Progenitor cell of endocrine pancreas (in vitro differentiated cells): ENCODE measurements at regions not wholly inside any gene's neighbourhood (a gene's known extent, or its start where the extent isn't known, plus 50 kb on each side); places are given as distances from the start of the nearest gene placed in this dataset.

Experiments
- DNase-seq: peaks from one replicate; pipeline ENCODE4 v3.0.0; 2021; ENCODE audit warnings: low spot score; ENCODE audit not compliant: unreplicated experiment
- H3K27ac Mint-ChIP-seq: 2 replicates; pipeline ENCODE4 v1.8.0; 2021; ENCODE audit warnings: mild to moderate bottlenecking, moderate library complexity, mixed read lengths
- H3K27me3 Mint-ChIP-seq: 2 replicates; pipeline ENCODE4 v1.8.0; 2021; ENCODE audit warnings: mixed read lengths
- H3K36me3 Mint-ChIP-seq: 2 replicates; pipeline ENCODE4 v1.8.0; 2022; ENCODE audit warnings: mixed read lengths; ENCODE audit not compliant: insufficient read depth
- H3K4me1 Mint-ChIP-seq: 2 replicates; pipeline ENCODE4 v1.8.0; 2021; ENCODE audit warnings: low read depth, mixed read lengths
- H3K4me3 Mint-ChIP-seq: 2 replicates; pipeline ENCODE4 v1.8.0; 2021; ENCODE audit warnings: low read depth, mild to moderate bottlenecking, moderate library complexity, mixed read lengths
- H3K9me3 Mint-ChIP-seq: 2 replicates; pipeline ENCODE4 v1.8.0; 2021; ENCODE audit warnings: low read depth, mixed read lengths
- CTCF ChIP-seq: fragments of 200-600 bp; sonication (generic); IDR thresholded peaks from one replicate; pipeline ENCODE4 v1.5.0; 2021; ENCODE audit warnings: antibody characterized with exemption, mild to moderate bottlenecking; ENCODE audit not compliant: unreplicated experiment

- H3K4me3 Mint-ChIP-seq: no peak overlapping the region
- peaks cover 9% of the 10 kb centered on the region for H3K4me1 Mint-ChIP-seq
- H3K27me3 Mint-ChIP-seq: no peaks in the 10 kb centered on the region
- DNase-seq: no peak
- H3K9me3 Mint-ChIP-seq: no peaks in the 10 kb centered on the region
- no peak for TF ChIP-seq CTCF
- H3K27ac Mint-ChIP-seq: no peak overlapping the region
- H3K36me3 Mint-ChIP-seq: peaks cover 3% of the 10 kb centered on the region
These were observed 175.4 kb downstream of the SEC14L1 start for GRCh38 chr17:77316191-77316641.

- no peak for TF ChIP-seq CTCF
- H3K4me1 Mint-ChIP-seq: peaks cover 9% of the 10 kb centered on the region
- H3K4me3 Mint-ChIP-seq: no peak overlapping the region
- no peaks in the 10 kb centered on the region for H3K9me3 Mint-ChIP-seq
- H3K36me3 Mint-ChIP-seq: no peaks in the 10 kb centered on the region
- DNase-seq: no peak
- H3K27me3 Mint-ChIP-seq: no peaks in the 10 kb centered on the region
- no peak overlapping the region for H3K27ac Mint-ChIP-seq
These were observed 175.9 kb downstream of the SEC14L1 start for GRCh38 chr17:77316651-77317050.

GRCh38 chr17:77317091-77317750 lies 176.5 kb downstream of the SEC14L1 start:
- DNase-seq: no peak
- Mint-ChIP-seq H3K27me3 (no peaks in the 10 kb centered on the region), H3K27ac (no peak overlapping the region), H3K4me3 (no peak overlapping the region), H3K36me3 (no peaks in the 10 kb centered on the region), H3K4me1 (peaks cover 9% of the 10 kb centered on the region), H3K9me3 (no peaks in the 10 kb centered on the region)
- TF ChIP-seq CTCF: no peak

GRCh38 chr17:77318021-77318420 lies 177.3 kb downstream of the SEC14L1 start:
- H3K27me3 Mint-ChIP-seq: no peaks in the 10 kb centered on the region
- H3K4me3 Mint-ChIP-seq: no peak overlapping the region
- no peak for DNase-seq
- H3K36me3 Mint-ChIP-seq: no peaks in the 10 kb centered on the region
- H3K4me1 Mint-ChIP-seq: peaks cover 12% of the 10 kb centered on the region
- H3K27ac Mint-ChIP-seq: no peak overlapping the region
- TF ChIP-seq CTCF: no peak
- H3K9me3 Mint-ChIP-seq: no peaks in the 10 kb centered on the region

- no peak for TF ChIP-seq CTCF
- Mint-ChIP-seq H3K27ac (peak overlapping the region; percentile 56), H3K36me3 (no peaks in the 10 kb centered on the region), H3K9me3 (no peaks in the 10 kb centered on the region), H3K27me3 (no peaks in the 10 kb centered on the region), H3K4me3 (no peak overlapping the region), H3K4me1 (peaks cover 10% of the 10 kb centered on the region)
- no peak for DNase-seq
These were observed 177.9 kb downstream of the SEC14L1 start for GRCh38 chr17:77318491-77319210.
